ENCODE measurements at regions not wholly inside any gene's neighbourhood (a gene's known extent, or its start where the extent isn't known, plus 50 kb on each side); places are given as distances from the start of the nearest gene placed in this dataset.

DNA sequence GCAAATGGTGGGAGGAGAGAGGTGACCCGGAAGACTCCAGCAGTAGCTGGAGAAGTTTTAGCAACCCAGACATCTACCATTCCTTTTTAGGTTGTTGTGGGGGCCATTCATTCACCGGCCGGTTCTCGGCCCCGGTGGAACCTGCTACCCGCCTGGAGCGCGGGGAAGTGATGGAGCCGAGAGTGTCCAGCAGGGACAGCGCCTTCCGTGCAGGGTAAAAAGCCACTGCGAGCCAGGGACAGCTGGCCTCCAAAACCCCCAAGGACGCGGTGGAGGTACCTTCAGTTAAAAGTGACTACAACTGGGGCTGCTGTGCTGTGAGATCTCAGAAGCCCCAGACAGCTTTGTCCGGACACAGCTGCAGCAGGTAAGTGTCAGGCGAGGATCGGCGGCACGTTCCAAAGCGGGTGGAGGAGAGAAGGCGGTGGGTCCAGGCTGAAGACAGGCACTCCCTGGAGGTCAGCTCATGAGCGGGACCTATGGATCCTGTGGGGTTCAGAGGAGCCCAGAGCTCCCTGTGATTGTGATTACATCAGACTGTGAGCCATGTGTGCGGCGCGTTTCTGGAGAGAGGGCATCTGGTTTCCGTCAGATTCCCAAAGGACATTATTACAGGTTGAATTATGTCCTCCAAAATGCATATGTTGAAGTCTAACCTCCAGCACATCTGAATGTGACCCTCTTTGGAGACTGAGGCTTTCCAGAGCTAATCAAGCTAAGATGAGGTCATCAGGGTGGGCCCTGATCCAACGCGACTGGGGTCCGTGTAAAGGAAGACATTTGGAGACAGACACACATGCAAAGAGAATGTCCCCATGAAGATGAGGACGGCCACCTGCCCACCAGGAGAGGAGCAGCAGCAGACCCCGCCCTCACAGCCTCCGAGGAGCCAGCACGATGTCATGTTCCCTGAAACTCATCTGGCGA lies 276.3 kb downstream of the EIPR1 start:
- Histone ChIP-seq H3K9me3 (ENCODE audit: control insufficient read depth, low read length) (no peaks in the 10 kb centered on the region), H2BK120ac (ENCODE audit: low read depth, low read length) (no peak overlapping the region), H3K27me3 (ENCODE audit: control insufficient read depth in 1 of 2, insufficient read depth in 1 of 2, low read length in 2 of 2) (peaks cover 0 to 5% of the 10 kb centered on the region in 2 experiments), H3K36me3 (ENCODE audit: control insufficient read depth in 1 of 2, insufficient read depth in 2 of 2, low read depth in 1 of 2, low read length in 2 of 2) (no peaks in the 10 kb centered on the region), H2AFZ (ENCODE audit: low read depth, low read length) (no peak overlapping the region), H2BK5ac (ENCODE audit: low read depth, low read length, poor library complexity, severe bottlenecking) (no peak overlapping the region), H3K4ac (ENCODE audit: low read depth in 1 of 2, low read length in 2 of 2) (no peak overlapping the region), H3K23ac (ENCODE audit: low read length in 2 of 2) (no peak overlapping the region), H3K14ac (ENCODE audit: low read length in 2 of 2) (no peak overlapping the region), H3K27ac (ENCODE audit: low read length, poor library complexity, severe bottlenecking) (no peak overlapping the region), H2BK15ac (ENCODE audit: low read depth, poor library complexity, severe bottlenecking) (no peak overlapping the region), H3K4me1 (ENCODE audit: control insufficient read depth, insufficient read depth, low read depth, low read length) (no peaks in the 10 kb centered on the region), H4K91ac (ENCODE audit: low read length) (no peak overlapping the region), H3K4me2 (ENCODE audit: low read length, poor library complexity, severe bottlenecking) (no peak overlapping the region), H4K8ac (ENCODE audit: low read length) (no peak overlapping the region), H3K4me3 (ENCODE audit: insufficient read depth in 1 of 2, low read depth in 1 of 2, low read length in 2 of 2) (no peak overlapping the region), H3K9ac (ENCODE audit: low read length) (no peak overlapping the region), H2AK5ac (ENCODE audit: low read length, severe bottlenecking) (no peak overlapping the region), H3K79me1 (replicated peaks; ENCODE audit: low read length, poor library complexity, severe bottlenecking) (no peaks in the 10 kb centered on the region), H2BK12ac (ENCODE audit: low read length in 2 of 2) (no peak overlapping the region), H3K18ac (ENCODE audit: low read depth in 1 of 2, low read length in 2 of 2) (no peak overlapping the region)
- WGBS, result 78% methylated on average over 33 of the region's 34 CpGs
- no peak for DNase-seq

- no peak overlapping the region for H3K14ac ChIP-seq (ENCODE audit: low read length in 2 of 2)
- no peak overlapping the region for H3K4me3 ChIP-seq (ENCODE audit: insufficient read depth in 1 of 2, low read depth in 1 of 2, low read length in 2 of 2)
- no peak overlapping the region for H3K27ac ChIP-seq (ENCODE audit: low read length, poor library complexity, severe bottlenecking)
- no peak overlapping the region for H2BK5ac ChIP-seq (ENCODE audit: low read depth, low read length, poor library complexity, severe bottlenecking)
- no peak overlapping the region for H4K91ac ChIP-seq (ENCODE audit: low read length)
- H3K4ac ChIP-seq (ENCODE audit: low read depth in 1 of 2, low read length in 2 of 2), result no peak overlapping the region
- H3K23ac ChIP-seq (ENCODE audit: low read length in 2 of 2), result no peak overlapping the region
- no peak overlapping the region for H3K4me2 ChIP-seq (ENCODE audit: low read length, poor library complexity, severe bottlenecking)
- no peak overlapping the region for H2BK15ac ChIP-seq (ENCODE audit: low read depth, poor library complexity, severe bottlenecking)
- H3K9ac ChIP-seq (ENCODE audit: low read length), result no peak overlapping the region
- no peak overlapping the region for H2BK12ac ChIP-seq (ENCODE audit: low read length in 2 of 2)
- no peak overlapping the region for H2AK5ac ChIP-seq (ENCODE audit: low read length, severe bottlenecking)
- H3K18ac ChIP-seq (ENCODE audit: low read depth in 1 of 2, low read length in 2 of 2), result no peak overlapping the region
- H3K36me3 ChIP-seq (ENCODE audit: control insufficient read depth in 1 of 2, insufficient read depth in 2 of 2, low read depth in 1 of 2, low read length in 2 of 2), result no peaks in the 10 kb centered on the region
- 63% methylated on average over 8 of the region's 8 CpGs for WGBS
- no peaks in the 10 kb centered on the region for H3K9me3 ChIP-seq (ENCODE audit: control insufficient read depth, low read length)
- no peaks in the 10 kb centered on the region for H3K79me1 ChIP-seq (replicated peaks; ENCODE audit: low read length, poor library complexity, severe bottlenecking)
- no peak for DNase-seq
- H3K4me1 ChIP-seq (ENCODE audit: control insufficient read depth, insufficient read depth, low read depth, low read length), result no peaks in the 10 kb centered on the region
- no peak overlapping the region for H2BK120ac ChIP-seq (ENCODE audit: low read depth, low read length)
- peaks cover 0 to 5% of the 10 kb centered on the region in 2 experiments for H3K27me3 ChIP-seq (ENCODE audit: control insufficient read depth in 1 of 2, insufficient read depth in 1 of 2, low read length in 2 of 2)
- H4K8ac ChIP-seq (ENCODE audit: low read length), result no peak overlapping the region
- no peak overlapping the region for H2AFZ ChIP-seq (ENCODE audit: low read depth, low read length)
Observed at GRCh38 chr2:3100386-3100785, 277.2 kb downstream of the EIPR1 start.

GRCh38 chr2:3099860-3100234 lies 277.8 kb downstream of the EIPR1 start:
- no peak overlapping the region for H3K23ac ChIP-seq (ENCODE audit: low read length in 2 of 2)
- H3K14ac ChIP-seq (ENCODE audit: low read length in 2 of 2), result no peak overlapping the region
- H2BK12ac ChIP-seq (ENCODE audit: low read length in 2 of 2), result no peak overlapping the region
- H3K9ac ChIP-seq (ENCODE audit: low read length), result no peak overlapping the region
- no peak overlapping the region for H3K4ac ChIP-seq (ENCODE audit: low read depth in 1 of 2, low read length in 2 of 2)
- no peak overlapping the region for H2BK120ac ChIP-seq (ENCODE audit: low read depth, low read length)
- H3K4me2 ChIP-seq (ENCODE audit: low read length, poor library complexity, severe bottlenecking), result no peak overlapping the region
- no peak overlapping the region for H3K27ac ChIP-seq (ENCODE audit: low read length, poor library complexity, severe bottlenecking)
- no peak overlapping the region for H2BK15ac ChIP-seq (ENCODE audit: low read depth, poor library complexity, severe bottlenecking)
- H4K91ac ChIP-seq (ENCODE audit: low read length), result peak overlapping the region; percentile 55
- H3K27me3 ChIP-seq (ENCODE audit: control insufficient read depth in 1 of 2, insufficient read depth in 1 of 2, low read length in 2 of 2), result peaks cover 0 to 5% of the 10 kb centered on the region in 2 experiments
- H3K4me1 ChIP-seq (ENCODE audit: control insufficient read depth, insufficient read depth, low read depth, low read length), result no peaks in the 10 kb centered on the region
- 90% methylated on average over 8 of the region's 12 CpGs for WGBS
- no peak overlapping the region for H2AK5ac ChIP-seq (ENCODE audit: low read length, severe bottlenecking)
- no peak overlapping the region for H2AFZ ChIP-seq (ENCODE audit: low read depth, low read length)
- no peak overlapping the region for H3K4me3 ChIP-seq (ENCODE audit: insufficient read depth in 1 of 2, low read depth in 1 of 2, low read length in 2 of 2)
- H4K8ac ChIP-seq (ENCODE audit: low read length), result no peak overlapping the region
- no peaks in the 10 kb centered on the region for H3K36me3 ChIP-seq (ENCODE audit: control insufficient read depth in 1 of 2, insufficient read depth in 2 of 2, low read depth in 1 of 2, low read length in 2 of 2)
- no peak for DNase-seq
- H3K18ac ChIP-seq (ENCODE audit: low read depth in 1 of 2, low read length in 2 of 2), result no peak overlapping the region
- H3K9me3 ChIP-seq (ENCODE audit: control insufficient read depth, low read length), result no peaks in the 10 kb centered on the region
- H3K79me1 ChIP-seq (replicated peaks; ENCODE audit: low read length, poor library complexity, severe bottlenecking), result no peaks in the 10 kb centered on the region
- H2BK5ac ChIP-seq (ENCODE audit: low read depth, low read length, poor library complexity, severe bottlenecking), result no peak overlapping the region

- no peaks in the 10 kb centered on the region for H3K36me3 ChIP-seq (ENCODE audit: control insufficient read depth in 1 of 2, insufficient read depth in 2 of 2, low read depth in 1 of 2, low read length in 2 of 2)
- H3K9ac ChIP-seq (ENCODE audit: low read length), result no peak overlapping the region
- no peak overlapping the region for H3K4me2 ChIP-seq (ENCODE audit: low read length, poor library complexity, severe bottlenecking)
- no peak overlapping the region for H3K4me3 ChIP-seq (ENCODE audit: insufficient read depth in 1 of 2, low read depth in 1 of 2, low read length in 2 of 2)
- H3K23ac ChIP-seq (ENCODE audit: low read length in 2 of 2), result no peak overlapping the region
- H2BK15ac ChIP-seq (ENCODE audit: low read depth, poor library complexity, severe bottlenecking), result no peak overlapping the region
- no peak overlapping the region for H2BK5ac ChIP-seq (ENCODE audit: low read depth, low read length, poor library complexity, severe bottlenecking)
- no peaks in the 10 kb centered on the region for H3K79me1 ChIP-seq (replicated peaks; ENCODE audit: low read length, poor library complexity, severe bottlenecking)
- no peaks in the 10 kb centered on the region for H3K4me1 ChIP-seq (ENCODE audit: control insufficient read depth, insufficient read depth, low read depth, low read length)
- no peak overlapping the region for H2BK12ac ChIP-seq (ENCODE audit: low read length in 2 of 2)
- H2BK120ac ChIP-seq (ENCODE audit: low read depth, low read length), result no peak overlapping the region
- no peak overlapping the region for H2AK5ac ChIP-seq (ENCODE audit: low read length, severe bottlenecking)
- 82% methylated on average over 4 of the region's 6 CpGs for WGBS
- no peak overlapping the region for H3K4ac ChIP-seq (ENCODE audit: low read depth in 1 of 2, low read length in 2 of 2)
- no peak overlapping the region for H3K27ac ChIP-seq (ENCODE audit: low read length, poor library complexity, severe bottlenecking)
- H4K8ac ChIP-seq (ENCODE audit: low read length), result no peak overlapping the region
- H3K9me3 ChIP-seq (ENCODE audit: control insufficient read depth, low read length), result no peaks in the 10 kb centered on the region
- DNase-seq, result no peak
- peak overlapping the region; percentile 21 for H4K91ac ChIP-seq (ENCODE audit: low read length)
- no peak overlapping the region for H3K18ac ChIP-seq (ENCODE audit: low read depth in 1 of 2, low read length in 2 of 2)
- no peak overlapping the region for H2AFZ ChIP-seq (ENCODE audit: low read depth, low read length)
- no peak overlapping the region for H3K14ac ChIP-seq (ENCODE audit: low read length in 2 of 2)
- peaks cover 0 to 5% of the 10 kb centered on the region in 2 experiments for H3K27me3 ChIP-seq (ENCODE audit: control insufficient read depth in 1 of 2, insufficient read depth in 1 of 2, low read length in 2 of 2)
Observed at GRCh38 chr2:3099145-3099859, 278.3 kb downstream of the EIPR1 start.

All from mesenchymal stem cell (in vitro differentiated cells and primary cell).